ENCODE measurements at regions not wholly inside any gene's neighbourhood (a gene's known extent, or its start where the extent isn't known, plus 50 kb on each side); places are given as distances from the start of the nearest gene placed in this dataset.

- TF ChIP-seq CTCF (IDR thresholded peaks at IDR 0.05; ENCODE audit: control extremely low read depth in 1 of 3, insufficient read depth in 1 of 3, low read depth in 1 of 3, low read length in 3 of 3) (no peak), KDM1A (IDR thresholded peaks at IDR 0.05; ENCODE audit: borderline replicate concordance, low read length) (no peak), TEAD4 (IDR thresholded peaks at IDR 0.05; ENCODE audit: low read depth, low read length) (no peak), EZH2 (IDR thresholded peaks at IDR 0.05; ENCODE audit: low read depth, low read length, severe bottlenecking) (no peak), ZNF274 (IDR thresholded peaks at IDR 0.05; ENCODE audit: borderline replicate concordance, extremely low read depth, low read length) (no peak), POLR2A (IDR thresholded peaks at IDR 0.05; ENCODE audit: control extremely low read depth in 1 of 2, low read depth in 2 of 2, low read length in 2 of 2) (no peak)
Measured at GRCh38 chr2:211149731-211150130, 593.3 kb downstream of the CPS1 start.
